ENCODE measurements at regions not wholly inside any gene's neighbourhood (a gene's known extent, or its start where the extent isn't known, plus 50 kb on each side); places are given as distances from the start of the nearest gene placed in this dataset.

DNA sequence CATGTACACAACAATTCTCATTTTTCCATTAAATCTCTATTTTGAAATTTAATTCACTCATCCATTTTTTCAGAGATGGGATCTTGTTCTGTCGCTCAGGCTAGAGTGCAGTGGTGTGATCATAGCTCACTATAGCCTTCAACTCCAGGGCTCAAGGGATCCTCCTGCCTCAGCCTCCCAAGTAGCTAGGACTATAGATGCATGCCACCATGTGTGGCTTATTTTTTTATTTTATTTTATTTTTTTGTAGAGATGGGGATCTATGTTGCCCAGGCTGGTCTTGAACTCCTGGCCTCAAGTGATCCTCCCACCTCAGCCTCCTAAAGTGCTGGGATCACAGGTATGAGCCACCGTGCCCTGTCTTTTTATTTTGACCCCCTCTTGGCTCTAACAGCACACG, 203.8 kb upstream of the KLF14 start:
- H3K27ac Mint-ChIP-seq, result peak overlapping the region; percentile 27
- Histone ChIP-seq H3K9me3 (ENCODE audit: control extremely low read depth in 1 of 3, control insufficient read depth in 2 of 3, insufficient read depth in 1 of 3, low read length in 2 of 3) (no peaks in the 10 kb centered on the region), H3K4me1 (ENCODE audit: control insufficient read depth in 2 of 2, insufficient read depth in 2 of 2, low read length in 2 of 2) (peaks cover 6 to 15% of the 10 kb centered on the region in 2 donors), H4K20me1 (ENCODE audit: control insufficient read depth, insufficient read depth, low read length, poor library complexity, severe bottlenecking) (peaks cover 33% of the 10 kb centered on the region), H3K27me3 (replicated peaks in 1 of 4; ENCODE audit: control extremely low read depth in 1 of 4, control insufficient read depth in 3 of 4, insufficient read depth in 4 of 4, low read length in 3 of 4) (no peaks in the 10 kb centered on the region), H3K27ac (ENCODE audit: low read length in 2 of 2) (peak overlapping the region in 1 of 2 donors; percentile 43), H3K79me2 (ENCODE audit: control insufficient read depth, insufficient read depth, low read length) (peaks cover 99% of the 10 kb centered on the region), H3K4me2 (replicated peaks; ENCODE audit: low read depth, low read length, poor library complexity, severe bottlenecking) (no peak overlapping the region), H3K36me3 (replicated peaks in 1 of 2; ENCODE audit: control extremely low read depth in 1 of 2, control insufficient read depth in 1 of 2, extremely low read depth in 1 of 2, insufficient read depth in 2 of 2, low read length in 1 of 2) (peaks cover 9 to 31% of the 10 kb centered on the region in 2 experiments), H3K4me3 (ENCODE audit: control extremely low read depth in 1 of 5, extremely low read depth in 1 of 5, insufficient read depth in 1 of 5, low read depth in 2 of 5, low read length in 4 of 5) (no peak overlapping the region), H2AFZ (ENCODE audit: insufficient read depth, low read depth, low read length, poor library complexity, severe bottlenecking) (no peak overlapping the region), H3K9ac (ENCODE audit: low read length) (no peak overlapping the region)
- intact Hi-C loops (cut with micrococcal nuclease), result no loop called here
- H3K4me3 Mint-ChIP-seq, result no peak overlapping the region
- H3K27me3 Mint-ChIP-seq, result no peaks in the 10 kb centered on the region
- ATAC-seq (ENCODE audit: low read depth) (no peak), DNase-seq (no peak)
- ChIA-PET POLR2A (interaction anchor here (0.7 kb wide), 1 partner anchor 32 kb away, joined by 3 read pairs; no protein-coding TSS in a partner anchor), CTCF (interaction anchor here (1.5 to 2.8 kb wide), 3 partner anchors 22 to 41 kb away, joined by 3 to 12 read pairs (median 7); no protein-coding TSS in a partner anchor)
- H3K9me3 Mint-ChIP-seq (ENCODE audit: insufficient read depth), result no peaks in the 10 kb centered on the region
- peaks cover 68% of the 10 kb centered on the region for H3K4me1 Mint-ChIP-seq
- no peak for TF ChIP-seq EZH2 (IDR thresholded peaks at IDR 0.05; ENCODE audit: borderline replicate concordance, insufficient read depth, low read depth, low read length, poor library complexity, severe bottlenecking)
- TF ChIP-seq, protein P1, sequence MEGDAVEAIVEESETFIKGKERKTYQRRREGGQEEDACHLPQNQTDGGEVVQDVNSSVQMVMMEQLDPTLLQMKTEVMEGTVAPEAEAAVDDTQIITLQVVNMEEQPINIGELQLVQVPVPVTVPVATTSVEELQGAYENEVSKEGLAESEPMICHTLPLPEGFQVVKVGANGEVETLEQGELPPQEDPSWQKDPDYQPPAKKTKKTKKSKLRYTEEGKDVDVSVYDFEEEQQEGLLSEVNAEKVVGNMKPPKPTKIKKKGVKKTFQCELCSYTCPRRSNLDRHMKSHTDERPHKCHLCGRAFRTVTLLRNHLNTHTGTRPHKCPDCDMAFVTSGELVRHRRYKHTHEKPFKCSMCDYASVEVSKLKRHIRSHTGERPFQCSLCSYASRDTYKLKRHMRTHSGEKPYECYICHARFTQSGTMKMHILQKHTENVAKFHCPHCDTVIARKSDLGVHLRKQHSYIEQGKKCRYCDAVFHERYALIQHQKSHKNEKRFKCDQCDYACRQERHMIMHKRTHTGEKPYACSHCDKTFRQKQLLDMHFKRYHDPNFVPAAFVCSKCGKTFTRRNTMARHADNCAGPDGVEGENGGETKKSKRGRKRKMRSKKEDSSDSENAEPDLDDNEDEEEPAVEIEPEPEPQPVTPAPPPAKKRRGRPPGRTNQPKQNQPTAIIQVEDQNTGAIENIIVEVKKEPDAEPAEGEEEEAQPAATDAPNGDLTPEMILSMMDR (IDR thresholded peaks at IDR 0.05), result no peak
- 100% methylated on average over 2 of the region's 3 CpGs for WGBS (ENCODE audit: insufficient coverage)

DNA sequence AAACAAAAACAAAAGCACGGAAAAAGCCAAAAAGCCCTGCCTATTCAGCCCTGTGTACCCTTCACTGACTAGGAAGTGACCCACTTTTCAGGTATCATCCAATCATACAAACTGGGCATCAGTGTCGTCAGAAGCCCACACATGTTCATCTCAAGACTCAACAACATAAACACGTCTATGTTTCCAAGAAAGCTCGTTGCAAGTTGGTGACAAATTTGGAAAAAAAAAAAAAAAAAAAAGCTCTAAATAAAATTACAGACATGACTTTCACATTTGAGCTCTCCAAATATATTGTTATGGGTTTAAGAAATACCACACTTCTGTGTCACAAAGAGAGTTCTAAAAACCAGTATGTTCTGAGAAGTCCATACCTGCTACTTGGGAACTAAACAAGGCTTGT, 204.7 kb upstream of the KLF14 start:
- H4K20me1 ChIP-seq (ENCODE audit: control insufficient read depth, insufficient read depth, low read length, poor library complexity, severe bottlenecking), result peaks cover 29% of the 10 kb centered on the region
- H3K4me2 ChIP-seq (replicated peaks; ENCODE audit: low read depth, low read length, poor library complexity, severe bottlenecking), result no peak overlapping the region
- no peak overlapping the region for H3K9ac ChIP-seq (ENCODE audit: low read length)
- CTCF ChIA-PET, result interaction anchor here (1.5 to 1.8 kb wide), 3 partner anchors 24 to 102 kb away, joined by 3 to 6 read pairs (median 5); no protein-coding TSS in a partner anchor
- 0% methylated on average over 1 of the region's 4 CpGs for WGBS (ENCODE audit: insufficient coverage)
- H3K27me3 ChIP-seq (replicated peaks in 1 of 4; ENCODE audit: control extremely low read depth in 1 of 4, control insufficient read depth in 3 of 4, insufficient read depth in 4 of 4, low read length in 3 of 4), result no peaks in the 10 kb centered on the region
- H3K4me1 Mint-ChIP-seq, result peaks cover 72% of the 10 kb centered on the region
- POLR2A ChIA-PET, result interaction anchor here (0.6 to 1.1 kb wide), 2 partner anchors 15 to 25 kb away, joined by 4 to 7 read pairs; no protein-coding TSS in a partner anchor
- H3K9me3 ChIP-seq (ENCODE audit: control extremely low read depth in 1 of 3, control insufficient read depth in 2 of 3, insufficient read depth in 1 of 3, low read length in 2 of 3), result no peaks in the 10 kb centered on the region
- no peaks in the 10 kb centered on the region for H3K9me3 Mint-ChIP-seq (ENCODE audit: insufficient read depth)
- TF ChIP-seq EZH2 (IDR thresholded peaks at IDR 0.05; ENCODE audit: borderline replicate concordance, insufficient read depth, low read depth, low read length, poor library complexity, severe bottlenecking), result no peak
- TF ChIP-seq, protein P1 (IDR thresholded peaks at IDR 0.05), result no peak
- peaks cover 99% of the 10 kb centered on the region for H3K79me2 ChIP-seq (ENCODE audit: control insufficient read depth, insufficient read depth, low read length)
- peaks cover 12 to 23% of the 10 kb centered on the region in 2 experiments for H3K36me3 ChIP-seq (replicated peaks in 1 of 2; ENCODE audit: control extremely low read depth in 1 of 2, control insufficient read depth in 1 of 2, extremely low read depth in 1 of 2, insufficient read depth in 2 of 2, low read length in 1 of 2)
- no peak overlapping the region for H3K4me3 Mint-ChIP-seq
- H2AFZ ChIP-seq (ENCODE audit: insufficient read depth, low read depth, low read length, poor library complexity, severe bottlenecking), result no peak overlapping the region
- DNase-seq (no peak), ATAC-seq (ENCODE audit: low read depth) (no peak)
- no peak overlapping the region for H3K27ac Mint-ChIP-seq
- no peak overlapping the region for H3K27ac ChIP-seq (ENCODE audit: low read length in 2 of 2)
- H3K4me1 ChIP-seq (ENCODE audit: control insufficient read depth in 2 of 2, insufficient read depth in 2 of 2, low read length in 2 of 2), result peaks cover 12 to 19% of the 10 kb centered on the region in 2 donors
- H3K4me3 ChIP-seq (ENCODE audit: control extremely low read depth in 1 of 5, extremely low read depth in 1 of 5, insufficient read depth in 1 of 5, low read depth in 2 of 5, low read length in 4 of 5), result no peak overlapping the region
- intact Hi-C loops (cut with micrococcal nuclease), result no loop called here
- no peaks in the 10 kb centered on the region for H3K27me3 Mint-ChIP-seq

All from B cell (primary cell).